Smooth muscle cell (in vitro differentiated cells): ENCODE measurements at regions not wholly inside any gene's neighbourhood (a gene's known extent, or its start where the extent isn't known, plus 50 kb on each side); places are given as distances from the start of the nearest gene placed in this dataset.

Experiments used
- DNase-seq: peaks from one replicate; lab custom pipeline; 2025; ENCODE audit not compliant: unreplicated experiment; lab: John Stamatoyannopoulos, UW
- H2AFZ ChIP-seq: fragments of 200-600 bp; sonication (generic); 2 replicates; pipeline ENCODE4 v1.6.0; 2016; ENCODE audit warnings: antibody characterized with exemption, low read depth, mild to moderate bottlenecking
- H3F3A ChIP-seq: fragments of 200-600 bp; sonication (generic); 2 replicates; pipeline ENCODE4 v1.6.0; 2017; ENCODE audit warnings: antibody characterized with exemption, low read depth
- H3K27ac ChIP-seq: fragments of 200-600 bp; sonication (generic); 2 replicates; pipeline ENCODE4 v1.5.1; 2016; ENCODE audit warnings: low read depth, mild to moderate bottlenecking
- H3K27me3 ChIP-seq: fragments of 200-600 bp; sonication (generic); 2 replicates; pipeline ENCODE4 v1.6.1; 2016; ENCODE audit warnings: low read depth, mild to moderate bottlenecking
- H3K36me3 ChIP-seq: fragments of 200-600 bp; sonication (generic); 2 replicates; pipeline ENCODE4 v1.5.1; 2016; ENCODE audit warnings: low read depth
- H3K4me1 ChIP-seq: fragments of 200-600 bp; sonication (generic); 2 replicates; pipeline ENCODE4 v1.5.1; 2016; ENCODE audit warnings: low read depth
- H3K4me2 ChIP-seq: fragments of 200-600 bp; sonication (generic); 2 replicates; pipeline ENCODE4 v1.6.0; 2016; ENCODE audit warnings: mild to moderate bottlenecking
- H3K4me3 ChIP-seq: fragments of 200-600 bp; sonication (generic); 2 replicates; pipeline ENCODE4 v1.5.1; 2016; ENCODE audit warnings: mild to moderate bottlenecking
- H3K79me2 ChIP-seq: fragments of 200-600 bp; sonication (generic); 2 replicates; pipeline ENCODE4 v1.6.0; 2016; ENCODE audit warnings: low read depth, mild to moderate bottlenecking
- H3K9ac ChIP-seq: fragments of 200-600 bp; sonication (generic); 2 replicates; pipeline ENCODE4 v1.6.0; 2016; ENCODE audit warnings: low read depth
- H3K9me3 ChIP-seq: fragments of 200-600 bp; sonication (generic); replicated peaks from 2 replicates; pipeline ENCODE4 v1.5.1; 2016; ENCODE audit warnings: low read depth
- H4K20me1 ChIP-seq: fragments of 200-600 bp; sonication (generic); 2 replicates; pipeline ENCODE4 v1.6.0; 2016; ENCODE audit warnings: low read depth
- WGBS: methylation state at CpG from one replicate; pipeline ENCODE4 v1.1.7; 2016; ENCODE audit warnings: low lambda C conversion rate; 5-methylcytosine and 5-hydroxymethylcytosine counted together
- TF ChIP-seq, protein P1 (sequence below): fragments of 200-600 bp; sonication (generic); IDR thresholded peaks from 2 replicates; pipeline ENCODE4 v1.5.1; 2017; ENCODE audit warnings: borderline replicate concordance, mild to moderate bottlenecking, antibody characterized with exemption; ENCODE audit not compliant: insufficient read depth, poor library complexity, severe bottlenecking

DNA sequence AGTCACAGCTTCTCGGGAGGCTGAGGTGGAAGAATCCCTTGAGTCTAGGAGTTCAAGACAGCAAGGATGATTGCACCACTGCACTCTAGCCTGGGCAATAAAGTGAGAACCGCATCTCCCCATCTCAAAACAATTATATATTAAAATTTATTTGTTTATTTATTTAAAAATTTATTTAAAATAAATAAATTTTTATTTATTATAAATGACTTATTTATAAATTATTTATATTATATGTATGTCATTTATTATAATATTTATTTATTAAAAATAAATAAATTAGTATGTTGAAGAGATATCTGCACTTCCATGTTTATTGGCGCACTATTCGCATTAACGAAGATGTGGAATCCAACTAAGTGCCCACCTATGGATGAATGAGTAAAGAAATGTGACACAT lies 683.2 kb upstream of the BRINP3 start:
- Histone ChIP-seq H3K27me3 (no peaks in the 10 kb centered on the region), H3K4me2 (no peak overlapping the region), H3K27ac (no peak overlapping the region), H3K36me3 (no peaks in the 10 kb centered on the region), H3K79me2 (no peaks in the 10 kb centered on the region), H3K4me1 (no peaks in the 10 kb centered on the region), H2AFZ (no peak overlapping the region), H3K4me3 (no peak overlapping the region), H3F3A (no peaks in the 10 kb centered on the region), H3K9me3 (no peaks in the 10 kb centered on the region), H3K9ac (no peak overlapping the region), H4K20me1 (no peaks in the 10 kb centered on the region)
- WGBS = 96% methylated on average over 5 of the region's 5 CpGs
- no peak for DNase-seq
- TF ChIP-seq, protein P1, sequence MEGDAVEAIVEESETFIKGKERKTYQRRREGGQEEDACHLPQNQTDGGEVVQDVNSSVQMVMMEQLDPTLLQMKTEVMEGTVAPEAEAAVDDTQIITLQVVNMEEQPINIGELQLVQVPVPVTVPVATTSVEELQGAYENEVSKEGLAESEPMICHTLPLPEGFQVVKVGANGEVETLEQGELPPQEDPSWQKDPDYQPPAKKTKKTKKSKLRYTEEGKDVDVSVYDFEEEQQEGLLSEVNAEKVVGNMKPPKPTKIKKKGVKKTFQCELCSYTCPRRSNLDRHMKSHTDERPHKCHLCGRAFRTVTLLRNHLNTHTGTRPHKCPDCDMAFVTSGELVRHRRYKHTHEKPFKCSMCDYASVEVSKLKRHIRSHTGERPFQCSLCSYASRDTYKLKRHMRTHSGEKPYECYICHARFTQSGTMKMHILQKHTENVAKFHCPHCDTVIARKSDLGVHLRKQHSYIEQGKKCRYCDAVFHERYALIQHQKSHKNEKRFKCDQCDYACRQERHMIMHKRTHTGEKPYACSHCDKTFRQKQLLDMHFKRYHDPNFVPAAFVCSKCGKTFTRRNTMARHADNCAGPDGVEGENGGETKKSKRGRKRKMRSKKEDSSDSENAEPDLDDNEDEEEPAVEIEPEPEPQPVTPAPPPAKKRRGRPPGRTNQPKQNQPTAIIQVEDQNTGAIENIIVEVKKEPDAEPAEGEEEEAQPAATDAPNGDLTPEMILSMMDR = no peak

DNA sequence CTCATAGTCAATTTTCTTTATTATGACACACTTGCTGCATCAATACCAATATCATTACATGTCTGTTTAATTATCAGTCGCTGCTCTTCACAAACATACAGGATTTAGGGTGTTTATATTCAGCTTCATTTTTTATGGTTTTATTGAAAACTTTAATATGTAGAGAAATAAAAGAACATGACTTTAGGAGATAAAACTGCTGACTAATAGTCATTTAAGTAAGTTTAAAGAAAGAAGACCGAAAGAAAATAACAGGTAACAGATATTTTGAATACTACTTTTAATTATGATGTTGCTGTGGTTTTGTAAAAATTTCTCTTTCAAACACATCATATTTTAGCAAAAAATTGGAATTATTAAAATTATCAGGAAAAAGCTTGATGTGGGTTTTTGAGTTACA lies 685.1 kb upstream of the BRINP3 start:
- Histone ChIP-seq H3F3A (no peaks in the 10 kb centered on the region), H3K9ac (no peak overlapping the region), H2AFZ (no peak overlapping the region), H3K9me3 (no peaks in the 10 kb centered on the region), H3K79me2 (no peaks in the 10 kb centered on the region), H3K36me3 (no peaks in the 10 kb centered on the region), H3K27me3 (no peaks in the 10 kb centered on the region), H3K4me1 (no peaks in the 10 kb centered on the region), H3K4me2 (no peak overlapping the region), H3K27ac (no peak overlapping the region), H4K20me1 (no peaks in the 10 kb centered on the region), H3K4me3 (no peak overlapping the region)
- DNase-seq = no peak
- TF ChIP-seq, protein P1 = no peak
- WGBS = 65% methylated on average over 2 of the region's 2 CpGs

DNA sequence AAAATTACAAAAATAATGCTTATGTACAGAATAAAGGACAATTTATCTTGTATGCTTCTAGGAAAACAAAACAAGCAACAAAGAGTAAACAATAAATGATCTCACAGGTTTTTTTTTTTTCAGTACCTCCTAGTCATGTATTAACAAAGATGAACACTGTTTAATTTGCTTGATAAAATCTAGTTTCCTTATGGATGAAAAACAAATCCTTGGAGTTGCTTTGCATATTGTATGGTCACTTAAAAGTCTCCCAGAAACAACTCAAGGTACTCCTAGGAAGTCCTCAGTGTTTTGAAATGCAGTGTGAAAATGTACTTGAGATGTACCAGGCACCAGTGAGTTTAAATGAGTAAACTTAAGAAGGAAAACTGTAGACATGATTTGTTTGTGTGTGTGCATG lies 686.0 kb upstream of the BRINP3 start:
- DNase-seq = no peak
- Histone ChIP-seq H3K27ac (no peak overlapping the region), H3K9me3 (no peaks in the 10 kb centered on the region), H3K9ac (no peak overlapping the region), H3K27me3 (no peaks in the 10 kb centered on the region), H3K4me2 (no peak overlapping the region), H3K4me3 (no peak overlapping the region), H2AFZ (no peak overlapping the region), H3K4me1 (no peaks in the 10 kb centered on the region), H3F3A (no peaks in the 10 kb centered on the region), H3K79me2 (no peaks in the 10 kb centered on the region), H3K36me3 (no peaks in the 10 kb centered on the region), H4K20me1 (no peaks in the 10 kb centered on the region)
- TF ChIP-seq, protein P1 = no peak

DNA sequence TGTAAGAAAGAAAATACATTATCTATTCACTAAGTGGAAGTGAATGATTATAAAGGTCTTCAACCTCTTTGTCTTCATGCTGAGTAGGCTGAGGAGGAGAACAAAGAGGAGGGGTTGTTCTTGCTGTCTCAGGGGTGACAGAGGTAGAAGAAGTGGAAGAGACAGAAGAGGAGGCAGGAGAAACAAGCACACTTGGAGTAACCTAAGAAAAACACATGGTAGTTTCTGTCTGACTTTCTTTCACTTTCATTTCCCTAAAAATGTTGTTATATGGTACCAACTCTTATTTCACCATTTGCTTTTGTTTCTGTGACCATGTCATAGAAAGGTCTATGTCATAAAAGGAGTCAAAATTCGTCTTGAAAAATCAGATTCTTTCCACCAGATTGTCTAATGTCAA lies 696.6 kb upstream of the BRINP3 start:
- Histone ChIP-seq H4K20me1 (no peaks in the 10 kb centered on the region), H3K4me1 (no peaks in the 10 kb centered on the region), H2AFZ (peak overlapping the region; percentile 80), H3K27ac (no peak overlapping the region), H3K9me3 (no peaks in the 10 kb centered on the region), H3K4me3 (no peak overlapping the region), H3F3A (no peaks in the 10 kb centered on the region), H3K4me2 (no peak overlapping the region), H3K9ac (no peak overlapping the region), H3K79me2 (no peaks in the 10 kb centered on the region), H3K27me3 (no peaks in the 10 kb centered on the region), H3K36me3 (no peaks in the 10 kb centered on the region)
- DNase-seq = no peak
- 44% methylated on average over 1 of the region's 1 CpG for WGBS
- TF ChIP-seq, protein P1 = no peak
